Activated T-cell treated with anti-CD3 and anti-CD28 coated beads, Interleukin-2, amount 50 U/mL, for 4 hours (primary cell): ENCODE measurements at regions not wholly inside any gene's neighbourhood (a gene's known extent, or its start where the extent isn't known, plus 50 kb on each side); places are given as distances from the start of the nearest gene placed in this dataset.

ENCODE experiments used
- ATAC-seq, 2 donors: fragments of 200-7000 bp; cut with Tn5 transposase; one replicate each; pipeline ENCODE4 v1.10.0; 2021
- DNase-seq: peaks from one replicate; pipeline ENCODE4 v3.0.0-alpha.2; 2020
- H3K27me3 Mint-ChIP-seq: one replicate; pipeline ENCODE4 v1.8.0; 2021; ENCODE audit warnings: low read depth, mixed read lengths
- H3K36me3 Mint-ChIP-seq: one replicate; pipeline ENCODE4 v1.8.0; 2022; ENCODE audit warnings: mixed read lengths; ENCODE audit not compliant: insufficient read depth
- H3K4me1 Mint-ChIP-seq: one replicate; pipeline ENCODE4 v1.8.0; 2021; ENCODE audit warnings: low read depth, mixed read lengths
- H3K4me3 Mint-ChIP-seq: one replicate; pipeline ENCODE4 v1.8.0; 2021; ENCODE audit warnings: mild to moderate bottlenecking, moderate library complexity, mixed read lengths
- H3K9me3 Mint-ChIP-seq: one replicate; pipeline ENCODE4 v1.8.0; 2021; ENCODE audit warnings: mixed read lengths

- Mint-ChIP-seq H3K9me3 (peaks cover under 1% of the 10 kb centered on the region), H3K4me1 (no peaks in the 10 kb centered on the region), H3K36me3 (no peaks in the 10 kb centered on the region), H3K27me3 (peaks cover 2% of the 10 kb centered on the region), H3K4me3 (no peak overlapping the region)
- DNase-seq (no peak), ATAC-seq (no peak)
Observed at GRCh38 chr9:69955536-69956355, 87.9 kb upstream of the MAMDC2 start.

- Mint-ChIP-seq H3K4me3 (no peak overlapping the region), H3K36me3 (no peaks in the 10 kb centered on the region), H3K9me3 (no peaks in the 10 kb centered on the region), H3K27me3 (peaks cover 9% of the 10 kb centered on the region), H3K4me1 (no peaks in the 10 kb centered on the region)
- no peak for DNase-seq
- ATAC-seq = no peak
Observed at GRCh38 chr9:69961843-69962242, 81.8 kb upstream of the MAMDC2 start.

GRCh38 chr9:69963803-69964202 is 79.8 kb upstream of the MAMDC2 start:
- ATAC-seq (no peak), DNase-seq (no peak)
- no peaks in the 10 kb centered on the region for H3K4me1 Mint-ChIP-seq
- no peak overlapping the region for H3K4me3 Mint-ChIP-seq
- peaks cover 13% of the 10 kb centered on the region for H3K27me3 Mint-ChIP-seq
- no peaks in the 10 kb centered on the region for H3K9me3 Mint-ChIP-seq
- no peaks in the 10 kb centered on the region for H3K36me3 Mint-ChIP-seq

- Mint-ChIP-seq H3K36me3 (no peaks in the 10 kb centered on the region), H3K4me3 (no peak overlapping the region), H3K4me1 (no peaks in the 10 kb centered on the region), H3K27me3 (peaks cover 11% of the 10 kb centered on the region), H3K9me3 (no peaks in the 10 kb centered on the region)
- ATAC-seq = no peak
- DNase-seq = no peak
Observed at GRCh38 chr9:69964446-69964845, 79.2 kb upstream of the MAMDC2 start.

- H3K9me3 Mint-ChIP-seq = no peaks in the 10 kb centered on the region
- ATAC-seq (no peak), DNase-seq (no peak)
- no peaks in the 10 kb centered on the region for H3K4me1 Mint-ChIP-seq
- H3K4me3 Mint-ChIP-seq = no peak overlapping the region
- peaks cover 11% of the 10 kb centered on the region for H3K27me3 Mint-ChIP-seq
- no peaks in the 10 kb centered on the region for H3K36me3 Mint-ChIP-seq
Observed at GRCh38 chr9:69965416-69966145, 78.1 kb upstream of the MAMDC2 start.

- peaks cover 8% of the 10 kb centered on the region for H3K27me3 Mint-ChIP-seq
- no peaks in the 10 kb centered on the region for H3K4me1 Mint-ChIP-seq
- no peaks in the 10 kb centered on the region for H3K36me3 Mint-ChIP-seq
- H3K4me3 Mint-ChIP-seq = no peak overlapping the region
- ATAC-seq = no peak
- DNase-seq = no peak
- H3K9me3 Mint-ChIP-seq = no peaks in the 10 kb centered on the region
Observed at GRCh38 chr9:69967344-69967743, 76.3 kb upstream of the MAMDC2 start.

- DNase-seq (no peak), ATAC-seq (no peak)
- Mint-ChIP-seq H3K9me3 (no peaks in the 10 kb centered on the region), H3K4me1 (no peaks in the 10 kb centered on the region), H3K27me3 (peaks cover 7% of the 10 kb centered on the region), H3K36me3 (no peaks in the 10 kb centered on the region), H3K4me3 (no peak overlapping the region)
Observed at GRCh38 chr9:69970001-69970533, 73.6 kb upstream of the MAMDC2 start.

GRCh38 chr9:69971643-69972449 is 71.8 kb upstream of the MAMDC2 start:
- ATAC-seq (no peak), DNase-seq (peak; percentile 21)
- H3K36me3 Mint-ChIP-seq = no peaks in the 10 kb centered on the region
- peaks cover 12% of the 10 kb centered on the region for H3K27me3 Mint-ChIP-seq
- no peak overlapping the region for H3K4me3 Mint-ChIP-seq
- H3K4me1 Mint-ChIP-seq = no peaks in the 10 kb centered on the region
- no peaks in the 10 kb centered on the region for H3K9me3 Mint-ChIP-seq

- Mint-ChIP-seq H3K9me3 (no peaks in the 10 kb centered on the region), H3K27me3 (peaks cover 14% of the 10 kb centered on the region), H3K4me3 (no peak overlapping the region), H3K36me3 (no peaks in the 10 kb centered on the region), H3K4me1 (no peaks in the 10 kb centered on the region)
- DNase-seq (no peak), ATAC-seq (no peak)
Observed at GRCh38 chr9:69975681-69976080, 68.0 kb upstream of the MAMDC2 start.

- DNase-seq = no peak
- no peaks in the 10 kb centered on the region for H3K9me3 Mint-ChIP-seq
- peaks cover 14% of the 10 kb centered on the region for H3K27me3 Mint-ChIP-seq
- no peak for ATAC-seq
- no peak overlapping the region for H3K4me3 Mint-ChIP-seq
- no peaks in the 10 kb centered on the region for H3K4me1 Mint-ChIP-seq
- H3K36me3 Mint-ChIP-seq = no peaks in the 10 kb centered on the region
Observed at GRCh38 chr9:69976152-69976551, 67.5 kb upstream of the MAMDC2 start.

GRCh38 chr9:69980041-69980440 is 63.6 kb upstream of the MAMDC2 start:
- no peak for ATAC-seq
- Mint-ChIP-seq H3K4me1 (no peaks in the 10 kb centered on the region), H3K36me3 (no peaks in the 10 kb centered on the region), H3K27me3 (peaks cover 17% of the 10 kb centered on the region), H3K4me3 (no peak overlapping the region), H3K9me3 (no peaks in the 10 kb centered on the region)
- no peak for DNase-seq

- DNase-seq (no peak), ATAC-seq (no peak)
- Mint-ChIP-seq H3K36me3 (no peaks in the 10 kb centered on the region), H3K27me3 (peaks cover 16% of the 10 kb centered on the region), H3K4me3 (no peak overlapping the region), H3K9me3 (no peaks in the 10 kb centered on the region), H3K4me1 (no peaks in the 10 kb centered on the region)
Observed at GRCh38 chr9:69980591-69980990, 63.1 kb upstream of the MAMDC2 start.

GRCh38 chr9:69981686-69982445 is 61.8 kb upstream of the MAMDC2 start:
- DNase-seq (no peak), ATAC-seq (no peak)
- no peaks in the 10 kb centered on the region for H3K9me3 Mint-ChIP-seq
- no peaks in the 10 kb centered on the region for H3K4me1 Mint-ChIP-seq
- no peaks in the 10 kb centered on the region for H3K36me3 Mint-ChIP-seq
- H3K4me3 Mint-ChIP-seq = no peak overlapping the region
- H3K27me3 Mint-ChIP-seq = peaks cover 11% of the 10 kb centered on the region

- Mint-ChIP-seq H3K27me3 (peaks cover 4% of the 10 kb centered on the region), H3K4me1 (no peaks in the 10 kb centered on the region), H3K36me3 (no peaks in the 10 kb centered on the region), H3K4me3 (no peak overlapping the region), H3K9me3 (no peaks in the 10 kb centered on the region)
- ATAC-seq (no peak), DNase-seq (no peak)
Observed at GRCh38 chr9:69984831-69985230, 58.8 kb upstream of the MAMDC2 start.
